MCF 10A (cell line): ENCODE measurements at regions not wholly inside any gene's neighbourhood (a gene's known extent, or its start where the extent isn't known, plus 50 kb on each side); places are given as distances from the start of the nearest gene placed in this dataset.

ENCODE experiments used
- BruUV-seq: library from RNA; stranded (reverse); fragments of 400-500 nt; replicated peaks from 2 replicates; lab custom pipeline; 2021; lab: Mats Ljungman, UMichigan
- CTCF ChIA-PET: fragments of 300-600 bp; sonication (Branson Sonifier 250); formaldehyde crosslinking; extraction: SDS; loops from one replicate; lab custom pipeline; 2021; ENCODE audit warnings: antibody characterized with exemption, inconsistent platforms; lab: Yijun Ruan, JAX
- POLR2A ChIA-PET: fragments of 300-600, 350-650 bp; sonication (Branson Sonifier 250); formaldehyde crosslinking; extraction: SDS; loops from one replicate; lab custom pipeline; 2020; ENCODE audit warnings: antibody characterized with exemption, inconsistent platforms; lab: Yijun Ruan, JAX
- DNase-seq: peaks from one replicate; pipeline ENCODE4 v3.0.0-alpha.2; 2018; ENCODE audit not compliant: unreplicated experiment
- H3K27ac Mint-ChIP-seq: one replicate; pipeline ENCODE4 v1.8.0; 2022; ENCODE audit warnings: mild to moderate bottlenecking, low read depth, mixed read lengths; ENCODE audit not compliant: unreplicated experiment
- H3K27me3 Mint-ChIP-seq: one replicate; pipeline ENCODE4 v1.8.0; 2022; ENCODE audit warnings: mixed read lengths; ENCODE audit not compliant: insufficient read depth, unreplicated experiment
- H3K36me3 Mint-ChIP-seq: one replicate; pipeline ENCODE4 v1.8.0; 2022; ENCODE audit warnings: mild to moderate bottlenecking, moderate library complexity, mixed read lengths; ENCODE audit not compliant: insufficient read depth, unreplicated experiment
- H3K4me1 Mint-ChIP-seq: one replicate; pipeline ENCODE4 v1.8.0; 2022; ENCODE audit warnings: mixed read lengths; ENCODE audit not compliant: insufficient read depth, unreplicated experiment
- H3K4me3 Mint-ChIP-seq: one replicate; pipeline ENCODE4 v1.8.0; 2022; ENCODE audit warnings: mild to moderate bottlenecking, moderate library complexity, mixed read lengths; ENCODE audit not compliant: unreplicated experiment
- H3K9me3 Mint-ChIP-seq: one replicate; pipeline ENCODE4 v1.8.0; 2022; ENCODE audit warnings: mixed read lengths; ENCODE audit not compliant: unreplicated experiment
- CTCF ChIP-seq: fragments of 200-600 bp; IDR thresholded peaks from one replicate; pipeline ENCODE4 v1.8.0; 2022; ENCODE audit warnings: antibody characterized with exemption, mild to moderate bottlenecking; ENCODE audit not compliant: unreplicated experiment
- intact Hi-C: fragments of 100-400 bp; cut with micrococcal nuclease; formaldehyde crosslinking; loops from 2 replicates; pipeline ENCODE4 v1.14.1; 2022

- intact Hi-C loops, result no loop called here
- no peak overlapping the region for H3K4me3 Mint-ChIP-seq
- ChIA-PET CTCF (no interaction called here), POLR2A (no interaction called here)
- DNase-seq, result no peak
- H3K9me3 Mint-ChIP-seq, result no peaks in the 10 kb centered on the region
- no peaks in the 10 kb centered on the region for H3K36me3 Mint-ChIP-seq
- no peak for TF ChIP-seq CTCF
- H3K4me1 Mint-ChIP-seq, result no peaks in the 10 kb centered on the region
- H3K27ac Mint-ChIP-seq, result no peak overlapping the region
- BruUV-seq, result no TSS peak
- peaks cover 45% of the 10 kb centered on the region for H3K27me3 Mint-ChIP-seq
Observed at GRCh38 chr6:94673251-94673650, 904.1 kb upstream of the MANEA start.

- H3K36me3 Mint-ChIP-seq, result no peaks in the 10 kb centered on the region
- ChIA-PET POLR2A (no interaction called here), CTCF (no interaction called here)
- BruUV-seq, result no TSS peak
- peaks cover 33% of the 10 kb centered on the region for H3K27me3 Mint-ChIP-seq
- H3K27ac Mint-ChIP-seq, result no peak overlapping the region
- intact Hi-C loops, result no loop called here
- no peak for DNase-seq
- H3K9me3 Mint-ChIP-seq, result no peaks in the 10 kb centered on the region
- no peak overlapping the region for H3K4me3 Mint-ChIP-seq
- no peak for TF ChIP-seq CTCF
- H3K4me1 Mint-ChIP-seq, result no peaks in the 10 kb centered on the region
Observed at GRCh38 chr6:94670017-94670416, 907.3 kb upstream of the MANEA start.

- no peak for TF ChIP-seq CTCF
- CTCF ChIA-PET, result interaction anchor here (0.6 kb wide), 1 partner anchor 715 kb away, joined by 3 read pairs; no protein-coding TSS in a partner anchor
- no peak overlapping the region for H3K27ac Mint-ChIP-seq
Observed at GRCh38 chr6:94668876-94669275, 908.5 kb upstream of the MANEA start.

GRCh38 chr6:94658929-94659328, 918.4 kb upstream of the MANEA start:
- no peak overlapping the region for H3K4me3 Mint-ChIP-seq
- H3K9me3 Mint-ChIP-seq, result no peaks in the 10 kb centered on the region
- ChIA-PET CTCF (interaction anchor here (0.6 to 0.8 kb wide), 2 partner anchors 60 to 85 kb away, joined by 3 read pairs; no protein-coding TSS in a partner anchor), POLR2A (no interaction called here)
- no peaks in the 10 kb centered on the region for H3K4me1 Mint-ChIP-seq
- no peak for TF ChIP-seq CTCF
- H3K27ac Mint-ChIP-seq, result no peak overlapping the region
- no TSS peak for BruUV-seq
- intact Hi-C loops, result no loop called here
- H3K27me3 Mint-ChIP-seq, result peaks cover 57% of the 10 kb centered on the region
- DNase-seq, result no peak
- H3K36me3 Mint-ChIP-seq, result no peaks in the 10 kb centered on the region

More at GRCh38 chr6:94668876-94669275, 908.5 kb upstream of the MANEA start:
- Mint-ChIP-seq H3K4me1 (no peaks in the 10 kb centered on the region), H3K9me3 (no peaks in the 10 kb centered on the region), H3K27me3 (peaks cover 22% of the 10 kb centered on the region), H3K36me3 (no peaks in the 10 kb centered on the region), H3K4me3 (no peak overlapping the region)
- DNase-seq, result no peak
- intact Hi-C loops, result no loop called here
- POLR2A ChIA-PET, result no interaction called here
- no TSS peak for BruUV-seq
